Stimulated activated CD8-positive, alpha-beta memory T cell treated with anti-CD3 and anti-CD28 coated beads, Interleukin-2, amount 100 ng/mL, for 1 hour (primary cell): ENCODE measurements at regions not wholly inside any gene's neighbourhood (a gene's known extent, or its start where the extent isn't known, plus 50 kb on each side); places are given as distances from the start of the nearest gene placed in this dataset.

Experiments
- DNase-seq, 2 donors: peaks; one replicate each; pipeline ENCODE4 v3.0.0-alpha.2; 2020; ENCODE audit warnings: low read depth in 2 of 2

DNA sequence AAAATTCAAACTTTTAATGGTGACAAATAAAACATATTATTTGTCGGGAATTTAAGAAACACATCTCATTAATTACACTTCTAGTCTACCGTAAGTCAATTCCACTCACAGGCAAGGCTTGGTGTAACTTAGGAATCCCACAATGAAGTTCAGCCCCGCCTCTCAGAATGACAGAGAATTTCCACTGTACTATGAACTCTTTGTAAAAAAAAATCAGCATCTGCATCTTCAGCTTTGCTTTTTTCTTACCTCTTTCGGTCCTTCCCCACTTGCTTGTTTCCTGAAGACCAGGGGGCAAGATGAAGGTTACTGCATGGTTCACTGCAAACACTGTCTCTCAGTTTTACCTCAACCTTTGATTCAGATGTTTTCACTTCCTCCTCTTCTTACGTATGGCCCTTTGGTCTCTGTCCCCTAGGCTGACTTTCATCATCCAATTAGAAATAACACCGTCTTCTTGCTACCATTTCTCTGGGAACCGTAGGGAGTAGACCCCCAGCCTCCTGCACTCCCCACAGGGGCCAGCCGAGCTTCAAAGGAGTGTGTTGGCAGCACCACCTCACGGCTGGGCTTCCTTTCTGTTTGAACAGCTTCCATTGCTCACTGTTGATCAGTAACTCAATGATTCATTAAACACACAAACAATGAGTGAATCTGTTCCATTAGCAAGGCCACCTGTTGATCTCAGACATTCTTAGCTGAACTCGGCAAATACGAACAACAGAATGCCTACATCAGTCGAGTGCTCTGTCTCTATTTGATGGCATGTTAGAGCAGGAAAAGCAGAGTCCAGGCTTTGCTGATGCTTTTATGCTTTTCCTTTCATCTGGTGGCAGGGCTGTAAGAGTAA, 343.0 kb downstream of the BMP4 start:
- DNase-seq = no peak

DNA sequence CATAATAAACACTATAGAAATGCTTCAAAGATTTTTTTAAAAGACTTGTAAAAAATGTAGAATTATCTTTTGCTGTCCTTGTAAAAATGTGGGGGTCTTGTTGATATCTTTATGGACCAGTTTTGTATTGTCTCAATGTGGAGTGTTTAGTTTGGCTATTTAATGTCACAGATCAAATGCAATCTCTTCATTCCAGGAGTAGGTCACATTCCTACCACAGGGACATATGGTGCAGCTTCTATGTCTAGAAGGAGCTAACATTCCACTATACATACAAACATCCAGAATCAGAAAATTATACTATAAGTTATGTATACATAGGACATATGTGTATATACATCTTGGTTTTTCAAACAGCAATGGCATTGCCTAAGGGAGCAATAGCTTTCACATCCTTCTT, 345.7 kb downstream of the BMP4 start:
- DNase-seq = no peak

DNA sequence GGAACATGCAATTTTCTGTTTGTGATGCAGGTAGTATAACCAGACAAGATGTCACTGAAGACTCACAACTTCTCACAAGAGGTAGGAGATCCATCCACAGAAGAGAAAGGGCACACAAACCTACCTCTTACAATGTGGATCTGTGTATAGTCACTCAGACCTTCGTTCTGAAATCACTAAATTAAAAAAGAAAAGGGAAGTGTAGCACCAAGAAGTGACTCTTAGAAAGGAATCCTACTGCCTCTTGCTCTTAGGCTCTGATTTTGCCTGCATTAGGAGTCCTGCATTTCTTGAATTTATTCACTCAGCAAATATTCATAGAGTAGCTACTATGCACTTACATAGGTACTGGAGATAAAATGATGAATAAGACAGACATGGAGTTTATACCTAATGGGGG, 347.6 kb downstream of the BMP4 start:
- no peak for DNase-seq

DNA sequence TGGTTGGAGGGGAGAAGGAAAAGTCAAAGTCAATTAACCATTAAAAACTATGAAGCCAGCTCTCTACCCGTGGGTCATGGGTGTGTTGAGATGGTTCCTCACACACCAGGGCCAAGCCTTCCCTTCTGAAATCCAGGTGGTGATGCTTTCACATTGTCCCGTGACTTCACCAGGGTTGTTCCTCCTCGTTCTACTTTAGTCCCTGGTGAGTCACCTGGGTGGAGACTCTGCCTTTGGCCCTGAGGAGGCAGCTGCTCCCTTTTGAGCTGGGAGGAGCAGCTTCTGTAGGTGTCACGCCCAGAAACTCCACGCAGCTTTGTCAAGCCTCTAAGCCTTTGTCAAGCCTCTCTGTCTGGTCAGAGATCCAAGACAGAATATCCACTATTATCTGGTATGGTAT, 348.3 kb downstream of the BMP4 start:
- no peak for DNase-seq

DNA sequence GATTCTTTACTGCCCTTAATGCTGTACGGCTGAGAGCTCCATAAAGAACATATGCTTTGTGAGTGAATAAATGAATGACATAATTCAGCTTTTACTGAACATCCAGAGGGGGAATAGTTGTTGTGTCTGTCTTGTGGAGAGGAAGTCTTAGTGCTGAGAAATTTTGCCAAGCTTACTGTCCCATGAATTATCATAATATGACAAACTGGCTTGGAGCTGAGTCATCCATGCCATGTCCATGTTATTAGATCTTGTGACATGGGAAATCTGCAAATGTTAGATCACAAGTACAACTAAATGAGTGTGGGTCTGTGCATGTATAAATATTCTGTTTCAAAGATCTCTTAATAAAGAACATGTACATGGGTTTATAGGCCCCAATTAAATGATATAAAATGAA, 350.4 kb downstream of the BMP4 start:
- DNase-seq = no peak

DNA sequence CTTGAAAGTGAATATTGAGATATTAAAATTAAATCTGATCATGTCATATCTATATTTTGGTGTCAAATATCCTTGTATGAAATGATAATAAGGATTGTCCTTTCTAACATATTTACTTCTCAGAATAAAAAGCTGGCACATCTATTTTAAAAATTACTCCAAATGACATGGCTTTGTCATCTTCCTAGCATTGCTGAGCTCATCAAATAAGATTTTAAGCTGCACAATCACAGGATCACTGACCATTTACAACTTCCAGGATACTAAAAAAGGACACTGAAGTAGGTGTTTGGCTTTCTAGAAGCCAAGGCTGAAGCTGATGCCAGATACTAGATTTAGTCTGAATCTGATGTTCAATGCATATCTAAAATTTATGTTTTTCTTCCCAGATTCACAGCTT, 351.1 kb downstream of the BMP4 start:
- DNase-seq = no peak

DNA sequence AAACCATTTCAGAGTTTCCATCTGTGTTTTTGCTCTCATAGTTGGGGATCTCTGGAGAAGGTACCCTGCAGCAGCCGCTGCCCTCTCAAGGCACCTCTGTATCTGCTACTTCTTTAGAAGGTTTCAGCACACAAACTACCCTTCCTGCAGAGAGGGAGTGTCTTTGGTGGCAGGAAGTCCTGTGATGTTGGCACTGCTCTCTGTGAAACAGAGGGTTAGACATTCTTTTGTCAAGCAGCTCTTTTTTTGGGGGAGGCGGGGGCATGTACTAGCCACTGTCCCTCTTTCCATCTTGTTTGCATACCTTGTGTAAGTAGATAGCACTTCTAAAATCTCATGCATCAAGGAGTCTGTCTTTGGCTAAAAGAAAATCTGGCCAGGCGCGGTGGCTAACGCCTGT, 352.6 kb downstream of the BMP4 start:
- no peak for DNase-seq

DNA sequence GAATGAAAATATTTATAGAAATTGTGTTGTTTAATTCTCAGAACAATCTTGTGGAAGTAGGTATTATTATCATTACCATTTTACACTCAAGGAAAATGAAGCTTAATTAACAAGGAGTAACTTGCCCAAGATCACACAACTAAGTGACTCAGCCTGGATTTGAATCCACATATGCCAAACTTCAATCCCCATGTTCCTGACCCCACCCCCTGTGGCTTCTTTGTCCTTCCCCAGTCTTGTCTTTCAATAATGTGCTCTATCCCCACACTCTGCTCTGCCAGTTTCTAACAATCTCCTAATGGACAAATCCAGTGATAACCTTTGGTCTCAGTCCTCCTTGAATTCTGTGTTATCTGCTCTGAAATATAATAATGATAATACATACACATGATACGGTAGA, 355.2 kb downstream of the BMP4 start:
- DNase-seq = no peak

DNA sequence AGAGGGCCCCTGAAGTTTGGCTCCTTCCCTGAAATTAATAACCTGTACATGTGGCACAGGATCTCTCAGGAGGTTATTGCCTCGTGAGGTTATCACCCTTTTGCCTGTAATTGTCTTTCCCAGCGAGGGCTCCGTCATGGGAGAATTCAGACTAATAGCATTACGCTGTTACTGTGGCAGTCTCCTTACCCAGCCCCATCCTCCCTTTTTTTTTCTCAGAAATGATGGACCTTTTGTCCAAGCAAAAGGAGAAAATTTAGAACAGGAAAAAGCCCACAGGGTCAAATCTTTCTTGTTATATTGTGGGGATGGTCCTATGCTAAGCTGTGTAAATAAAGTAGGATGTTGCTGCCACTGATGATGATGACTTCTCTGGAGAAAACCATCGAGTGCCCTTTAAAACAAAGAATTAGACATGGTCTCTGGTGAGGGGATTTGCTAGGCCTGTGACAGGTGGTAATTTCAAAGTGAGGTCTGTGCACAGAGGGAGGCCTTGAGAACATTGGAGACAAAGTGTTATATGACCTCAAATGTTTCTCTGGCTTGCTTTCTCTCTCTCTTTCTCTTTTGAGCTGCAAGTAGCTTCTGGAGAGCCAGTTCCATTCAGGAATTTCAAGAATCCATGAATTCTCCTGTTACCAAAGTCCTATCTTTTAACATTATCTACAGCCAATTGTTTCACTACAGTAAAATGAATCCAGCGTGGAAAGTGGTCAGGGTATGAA, 357.2 kb downstream of the BMP4 start:
- DNase-seq = no peak

DNA sequence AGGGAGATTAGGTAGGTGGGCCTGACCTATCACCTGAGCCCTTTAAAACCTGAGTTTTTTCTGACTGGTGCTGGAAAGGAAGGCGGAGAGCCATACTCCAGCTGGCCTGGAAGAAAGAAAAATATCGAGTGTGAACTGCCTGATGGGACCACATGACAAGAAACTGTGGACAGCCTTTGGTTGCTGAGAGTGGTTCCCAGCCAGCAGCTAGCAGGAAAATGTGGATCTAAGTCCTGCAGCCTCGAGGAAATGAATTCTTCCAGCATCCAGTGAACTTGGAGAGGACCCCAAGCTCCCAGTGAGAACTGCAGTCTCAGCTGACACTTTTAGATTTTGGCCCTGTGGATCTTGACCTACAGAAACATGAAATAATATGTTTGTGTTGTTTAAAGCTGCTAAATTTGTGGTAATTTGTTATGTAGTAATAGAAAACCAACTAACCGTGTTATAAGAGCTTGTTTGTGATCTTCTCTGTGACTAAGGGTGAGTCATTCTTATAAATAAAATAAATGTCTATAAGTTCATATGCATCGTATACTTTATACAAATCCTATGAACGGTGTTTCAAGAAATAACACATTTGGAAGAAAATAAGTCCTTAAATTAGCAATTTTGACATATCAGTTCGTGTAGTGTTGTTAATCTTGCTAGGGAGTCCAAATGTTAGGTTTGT, 359.6 kb downstream of the BMP4 start:
- DNase-seq = no peak

DNA sequence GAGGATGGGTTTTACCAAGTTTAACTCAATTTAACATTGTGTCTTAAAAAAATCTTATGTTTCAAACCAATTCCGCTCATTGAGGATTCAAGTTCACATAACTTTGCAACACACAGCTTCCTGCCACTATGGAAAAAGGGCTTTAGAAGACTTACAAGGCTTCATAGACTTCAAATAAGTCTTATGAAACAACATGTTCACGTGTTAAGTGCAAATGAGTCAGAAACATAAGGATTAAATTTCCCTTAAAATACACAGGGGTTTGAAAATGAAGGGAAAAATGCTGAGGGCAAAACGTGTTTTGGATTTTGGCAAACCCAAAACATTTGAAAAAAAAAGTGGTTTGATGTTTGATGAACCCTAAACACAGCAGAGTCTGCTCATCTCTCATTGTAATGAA, 364.8 kb downstream of the BMP4 start:
- DNase-seq = no peak

DNA sequence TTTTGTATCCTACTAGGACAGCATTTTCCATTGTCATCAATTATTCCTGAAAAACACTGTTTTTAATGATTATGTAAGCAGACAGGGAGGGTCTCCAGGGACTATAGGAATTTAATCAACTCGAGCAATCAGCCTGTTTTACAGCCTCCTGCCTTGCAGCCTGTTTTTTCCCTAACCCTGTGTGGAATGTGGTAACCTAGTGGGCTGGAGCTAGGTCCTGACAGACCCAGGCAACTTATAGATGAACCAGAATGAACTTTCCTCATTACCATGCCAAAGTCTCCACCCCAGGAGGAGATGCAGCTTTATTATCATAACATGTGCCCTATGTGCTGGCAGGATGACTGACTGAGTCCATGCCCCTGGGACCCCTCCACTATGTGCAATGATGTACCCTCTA, 375.1 kb downstream of the BMP4 start:
- DNase-seq = no peak

DNA sequence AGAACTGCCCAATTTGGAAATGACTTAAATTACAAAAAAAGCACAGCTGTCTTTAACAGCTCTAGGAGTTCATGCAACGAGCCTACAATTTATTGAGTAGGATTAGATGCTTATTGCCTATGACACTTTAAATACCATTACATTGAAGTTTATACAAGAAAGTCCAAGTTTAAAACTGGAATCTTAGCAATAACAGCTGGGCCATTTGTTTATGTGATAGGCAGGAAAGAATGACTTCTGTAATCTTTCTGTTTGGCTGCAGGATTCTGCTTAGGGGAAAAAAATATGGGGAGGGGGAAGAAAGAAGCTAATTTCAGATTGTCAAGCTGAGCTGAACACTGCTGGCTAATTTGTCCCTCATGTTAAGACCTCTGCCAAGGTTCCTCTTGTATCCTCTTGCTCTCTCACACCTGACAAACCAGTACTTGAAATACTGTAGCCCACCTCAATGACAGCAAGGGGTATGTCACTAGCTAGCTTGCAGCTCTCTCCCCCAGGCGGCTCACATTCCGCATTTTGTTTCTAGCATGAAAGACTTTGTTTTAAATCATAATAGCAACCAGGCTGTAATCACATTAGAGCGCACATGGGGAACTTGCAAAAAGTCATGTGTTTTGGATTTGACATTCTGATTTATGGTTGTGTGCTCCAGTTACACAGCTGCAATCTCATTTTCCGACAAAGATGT, 384.8 kb downstream of the BMP4 start:
- no peak for DNase-seq

DNA sequence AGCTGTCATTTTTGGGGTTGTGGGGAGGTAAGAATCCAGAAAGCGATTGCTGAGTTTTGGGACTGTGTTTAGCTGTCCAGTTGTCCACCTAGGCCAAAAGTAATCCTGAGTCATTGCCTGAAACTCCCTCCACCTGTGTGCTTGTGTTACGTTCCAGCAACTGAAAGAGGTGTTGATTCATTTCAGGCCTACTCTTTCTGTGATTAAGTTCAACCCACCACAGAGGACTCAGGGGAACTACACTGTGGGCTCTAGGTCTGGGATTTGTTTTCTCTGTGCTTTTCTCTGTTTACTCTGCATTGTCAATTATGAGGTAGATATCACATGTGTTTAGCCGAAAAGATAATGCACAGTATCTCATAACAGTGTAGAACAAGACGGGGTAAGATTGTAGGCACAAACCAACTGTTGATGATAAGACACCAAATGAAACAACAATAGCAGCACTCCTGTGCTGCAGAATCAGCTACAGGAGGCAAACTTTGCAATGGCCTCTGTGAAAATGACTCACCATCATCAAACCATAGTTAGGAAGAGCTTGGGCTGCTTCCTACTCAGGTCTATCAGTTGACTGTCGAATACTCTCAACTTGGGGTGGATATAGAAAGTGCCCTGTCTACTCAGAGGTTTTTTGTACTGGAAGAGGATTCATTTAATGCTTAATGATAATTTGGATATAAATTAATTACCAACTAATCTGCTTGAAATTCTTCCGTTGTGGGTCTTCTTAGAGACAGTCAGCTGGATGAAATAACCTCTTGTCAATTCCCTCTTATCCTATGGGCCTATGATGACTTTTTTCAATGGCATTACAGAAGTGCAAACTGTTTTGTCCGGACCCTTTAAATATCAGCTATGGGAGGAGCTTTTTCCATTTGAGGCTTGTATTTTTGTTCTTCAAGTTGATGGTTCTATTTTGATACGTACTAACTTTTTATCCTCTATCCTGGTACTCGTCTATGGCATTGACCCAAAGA, 385.9 kb downstream of the BMP4 start:
- DNase-seq = no peak

DNA sequence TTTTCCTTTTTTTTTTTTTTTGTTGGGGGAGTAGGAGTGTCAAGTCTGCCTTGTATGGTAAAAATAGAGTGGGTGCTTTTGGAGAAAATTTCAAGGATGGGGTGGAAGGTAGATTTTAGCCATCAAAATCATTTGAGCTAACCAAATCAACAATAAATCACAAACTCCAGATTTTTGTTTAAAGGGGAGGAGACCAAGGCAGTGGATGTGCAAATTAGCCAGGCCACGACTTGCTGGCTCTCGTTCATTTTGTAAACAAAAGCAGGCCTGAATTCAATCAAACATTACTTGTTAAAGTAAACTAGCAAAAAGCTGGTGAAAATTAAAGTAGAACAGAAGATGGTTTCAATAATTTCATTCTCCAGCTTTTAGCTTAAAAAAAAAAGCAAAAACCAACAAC, 387.2 kb downstream of the BMP4 start:
- no peak for DNase-seq

DNA sequence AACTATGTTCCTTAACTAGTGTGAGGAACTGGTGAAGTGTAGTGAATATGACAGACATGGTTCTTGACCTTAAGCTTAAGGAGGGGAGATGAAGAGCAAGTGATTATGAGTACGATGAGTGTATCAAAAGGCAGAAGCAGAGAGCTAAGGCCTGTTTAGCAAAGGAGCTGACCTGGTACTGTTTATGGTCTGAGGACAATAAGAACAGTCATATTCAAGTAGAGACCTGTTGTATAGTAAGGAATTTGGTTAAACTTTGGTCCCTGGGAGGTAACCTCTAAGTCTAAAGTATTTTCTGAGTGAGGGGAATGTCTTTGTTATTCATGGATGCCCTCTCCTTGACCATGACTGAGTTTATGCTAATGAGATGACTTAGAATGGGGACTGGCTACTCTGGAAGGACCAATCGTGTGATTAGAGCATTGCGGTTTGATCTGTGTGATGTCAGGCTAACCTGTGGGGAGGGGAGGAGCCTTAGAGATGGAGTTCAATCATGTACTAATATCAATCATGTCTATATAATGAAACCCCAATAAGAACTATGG, 389.3 kb downstream of the BMP4 start:
- no peak for DNase-seq

DNA sequence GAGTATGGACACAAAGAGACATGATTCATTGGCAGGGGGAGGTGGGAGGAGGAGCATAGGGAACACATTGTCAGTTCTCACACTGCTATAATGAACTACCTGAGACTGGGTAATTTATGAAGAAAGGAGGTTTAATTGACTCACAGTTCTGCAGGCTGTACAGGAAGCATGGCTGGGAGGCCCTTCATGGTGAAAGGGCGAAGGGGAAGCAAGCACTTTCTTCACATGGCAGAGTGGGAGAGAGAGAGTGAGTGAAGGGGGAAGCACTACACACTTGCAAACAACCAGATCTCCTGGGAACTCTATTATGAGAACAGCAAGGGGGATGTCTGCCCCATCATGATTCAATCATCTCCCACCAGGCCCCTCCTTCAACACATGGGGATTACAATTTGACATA, 391.8 kb downstream of the BMP4 start:
- no peak for DNase-seq

DNA sequence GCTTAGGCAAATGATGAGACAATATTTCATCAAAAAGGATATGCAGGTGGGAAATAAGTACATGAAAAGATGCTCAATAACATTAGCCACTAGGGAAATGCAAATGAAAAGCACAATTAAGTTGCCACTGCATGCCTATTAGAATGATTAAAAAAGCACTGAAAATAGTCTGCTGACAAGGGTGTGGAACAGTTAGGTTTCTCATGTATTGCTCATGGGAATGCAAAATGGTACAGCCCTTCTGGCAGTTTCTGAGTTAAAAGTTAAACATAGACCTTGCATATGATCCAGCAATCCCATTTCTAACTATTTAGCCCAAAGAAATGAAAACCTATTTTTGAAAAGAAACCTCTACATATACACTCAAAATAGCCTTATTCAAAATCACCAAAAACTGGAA, 393.0 kb downstream of the BMP4 start:
- no peak for DNase-seq

DNA sequence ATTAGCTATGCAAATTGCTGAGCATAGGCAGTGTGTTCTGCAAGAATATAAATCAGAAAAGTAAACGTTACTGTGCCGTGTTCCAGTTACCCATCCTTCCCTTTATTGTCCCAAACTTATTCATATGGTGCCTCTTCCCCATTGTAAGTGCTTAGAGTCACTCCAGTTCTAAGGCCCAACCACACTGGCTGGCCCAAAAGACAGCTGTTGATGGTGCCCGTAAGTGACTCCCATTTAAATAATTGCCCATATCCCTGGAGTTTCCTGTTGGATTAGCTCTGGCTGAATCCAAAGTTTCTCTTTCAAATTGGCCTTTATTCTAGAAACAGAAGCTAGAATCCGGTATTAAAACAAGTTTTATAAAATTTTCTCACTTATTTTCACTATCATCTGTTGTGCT, 400.1 kb upstream of the DDHD1 start:
- DNase-seq = no peak

DNA sequence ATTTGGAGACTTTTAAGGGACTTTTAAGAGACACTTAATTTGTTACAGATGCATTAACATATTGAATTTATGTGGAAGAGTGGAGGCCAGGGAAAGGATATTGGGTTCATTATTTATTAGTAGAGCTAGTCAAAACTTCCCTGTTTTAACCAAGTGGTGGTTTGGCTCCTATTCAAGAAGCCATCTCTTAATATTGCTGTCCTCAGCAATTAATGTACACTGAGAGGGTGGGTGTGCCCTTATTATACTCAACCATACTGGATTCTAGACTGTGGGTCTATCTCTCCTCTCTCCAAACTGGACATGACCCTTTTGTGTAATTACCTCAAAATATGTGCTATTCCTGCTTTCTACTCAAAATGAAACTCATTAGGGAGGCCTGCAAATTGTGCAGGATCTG, 398.7 kb upstream of the DDHD1 start:
- no peak for DNase-seq

DNA sequence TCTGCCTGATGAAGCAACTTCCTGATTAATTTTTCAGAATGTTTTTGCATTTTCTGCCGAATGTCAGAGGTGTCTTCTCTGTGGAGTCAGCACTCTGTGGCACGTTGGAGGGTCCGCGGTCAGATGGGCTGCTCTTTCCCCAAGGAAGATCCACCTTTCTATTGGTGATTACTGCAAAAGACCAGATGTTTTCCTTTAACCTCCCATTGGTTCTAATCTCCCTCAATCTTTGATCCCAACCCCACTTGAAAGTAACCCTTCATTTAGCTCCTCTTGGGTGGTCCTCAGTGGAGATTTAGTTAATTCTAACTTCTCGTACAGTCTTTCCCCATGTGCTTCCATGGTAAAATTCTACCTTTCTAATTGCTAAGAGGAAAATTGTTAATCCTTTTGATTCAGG, 397.7 kb upstream of the DDHD1 start:
- no peak for DNase-seq
